ENCODE measurements at regions not wholly inside any gene's neighbourhood (a gene's known extent, or its start where the extent isn't known, plus 50 kb on each side); places are given as distances from the start of the nearest gene placed in this dataset.

DNA sequence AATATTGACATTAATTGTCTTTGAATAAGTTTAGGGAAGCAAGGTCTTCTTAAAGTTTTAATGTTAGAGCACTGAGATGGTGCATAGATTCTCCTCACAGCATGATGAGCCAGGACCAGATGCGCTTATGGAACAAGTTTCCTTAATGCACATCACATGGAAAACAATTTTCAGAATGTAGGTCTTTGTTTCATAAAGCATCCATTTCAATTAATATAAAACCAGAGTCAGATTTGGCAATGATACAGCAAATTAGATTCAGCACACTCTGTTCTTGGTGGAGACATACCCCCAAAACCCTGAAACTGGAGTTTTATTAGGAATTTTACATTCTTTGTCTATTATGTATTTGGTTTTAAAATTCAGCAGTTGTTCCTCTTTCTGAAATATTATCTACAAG is 402.1 kb upstream of the SEMA6A start:
- TF ChIP-seq, protein P1, sequence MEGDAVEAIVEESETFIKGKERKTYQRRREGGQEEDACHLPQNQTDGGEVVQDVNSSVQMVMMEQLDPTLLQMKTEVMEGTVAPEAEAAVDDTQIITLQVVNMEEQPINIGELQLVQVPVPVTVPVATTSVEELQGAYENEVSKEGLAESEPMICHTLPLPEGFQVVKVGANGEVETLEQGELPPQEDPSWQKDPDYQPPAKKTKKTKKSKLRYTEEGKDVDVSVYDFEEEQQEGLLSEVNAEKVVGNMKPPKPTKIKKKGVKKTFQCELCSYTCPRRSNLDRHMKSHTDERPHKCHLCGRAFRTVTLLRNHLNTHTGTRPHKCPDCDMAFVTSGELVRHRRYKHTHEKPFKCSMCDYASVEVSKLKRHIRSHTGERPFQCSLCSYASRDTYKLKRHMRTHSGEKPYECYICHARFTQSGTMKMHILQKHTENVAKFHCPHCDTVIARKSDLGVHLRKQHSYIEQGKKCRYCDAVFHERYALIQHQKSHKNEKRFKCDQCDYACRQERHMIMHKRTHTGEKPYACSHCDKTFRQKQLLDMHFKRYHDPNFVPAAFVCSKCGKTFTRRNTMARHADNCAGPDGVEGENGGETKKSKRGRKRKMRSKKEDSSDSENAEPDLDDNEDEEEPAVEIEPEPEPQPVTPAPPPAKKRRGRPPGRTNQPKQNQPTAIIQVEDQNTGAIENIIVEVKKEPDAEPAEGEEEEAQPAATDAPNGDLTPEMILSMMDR (IDR thresholded peaks at IDR 0.05; ENCODE audit: poor library complexity, severe bottlenecking) = no peak
- TF ChIP-seq POLR2AphosphoS5 (IDR thresholded peaks at IDR 0.05) (no peak), RAD21 (conservative IDR thresholded peaks at IDR 0.05) (no peak), EP300 (conservative IDR thresholded peaks at IDR 0.05; ENCODE audit: poor library complexity, severe bottlenecking) (no peak), EZH2 (IDR thresholded peaks at IDR 0.05; ENCODE audit: borderline replicate concordance, insufficient read depth, low read length, poor library complexity, severe bottlenecking) (no peak)
- TF ChIP-seq, protein P2, sequence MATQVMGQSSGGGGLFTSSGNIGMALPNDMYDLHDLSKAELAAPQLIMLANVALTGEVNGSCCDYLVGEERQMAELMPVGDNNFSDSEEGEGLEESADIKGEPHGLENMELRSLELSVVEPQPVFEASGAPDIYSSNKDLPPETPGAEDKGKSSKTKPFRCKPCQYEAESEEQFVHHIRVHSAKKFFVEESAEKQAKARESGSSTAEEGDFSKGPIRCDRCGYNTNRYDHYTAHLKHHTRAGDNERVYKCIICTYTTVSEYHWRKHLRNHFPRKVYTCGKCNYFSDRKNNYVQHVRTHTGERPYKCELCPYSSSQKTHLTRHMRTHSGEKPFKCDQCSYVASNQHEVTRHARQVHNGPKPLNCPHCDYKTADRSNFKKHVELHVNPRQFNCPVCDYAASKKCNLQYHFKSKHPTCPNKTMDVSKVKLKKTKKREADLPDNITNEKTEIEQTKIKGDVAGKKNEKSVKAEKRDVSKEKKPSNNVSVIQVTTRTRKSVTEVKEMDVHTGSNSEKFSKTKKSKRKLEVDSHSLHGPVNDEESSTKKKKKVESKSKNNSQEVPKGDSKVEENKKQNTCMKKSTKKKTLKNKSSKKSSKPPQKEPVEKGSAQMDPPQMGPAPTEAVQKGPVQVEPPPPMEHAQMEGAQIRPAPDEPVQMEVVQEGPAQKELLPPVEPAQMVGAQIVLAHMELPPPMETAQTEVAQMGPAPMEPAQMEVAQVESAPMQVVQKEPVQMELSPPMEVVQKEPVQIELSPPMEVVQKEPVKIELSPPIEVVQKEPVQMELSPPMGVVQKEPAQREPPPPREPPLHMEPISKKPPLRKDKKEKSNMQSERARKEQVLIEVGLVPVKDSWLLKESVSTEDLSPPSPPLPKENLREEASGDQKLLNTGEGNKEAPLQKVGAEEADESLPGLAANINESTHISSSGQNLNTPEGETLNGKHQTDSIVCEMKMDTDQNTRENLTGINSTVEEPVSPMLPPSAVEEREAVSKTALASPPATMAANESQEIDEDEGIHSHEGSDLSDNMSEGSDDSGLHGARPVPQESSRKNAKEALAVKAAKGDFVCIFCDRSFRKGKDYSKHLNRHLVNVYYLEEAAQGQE (IDR thresholded peaks at IDR 0.05; ENCODE audit: borderline replicate concordance) = no peak
